LNCaP clone FGC (cell line): ENCODE measurements at regions not wholly inside any gene's neighbourhood (a gene's known extent, or its start where the extent isn't known, plus 50 kb on each side); places are given as distances from the start of the nearest gene placed in this dataset.

Source experiments
- DNase-seq: peaks from one replicate; pipeline ENCODE4 v3.0.0-alpha.2; 2011; ENCODE audit warnings: low read depth
- H3K4me3 ChIP-seq: 2 replicates; pipeline ENCODE4 v1.5.1; 2011; ENCODE audit warnings: mild to moderate bottlenecking, low read depth, low read length, control low read depth
- CTCF ChIP-seq: IDR thresholded peaks from 2 replicates; pipeline ENCODE4 v1.5.1; 2012; ENCODE audit warnings: mild to moderate bottlenecking; ENCODE audit not compliant: control insufficient read depth, insufficient read depth; ENCODE audit errors: extremely low read depth

GRCh38 chr7:26535483-26536007, 243.9 kb downstream of the SNX10 start:
- TF ChIP-seq CTCF = no peak
- no peak overlapping the region for H3K4me3 ChIP-seq
- DNase-seq = no peak

- no peak for DNase-seq
- H3K4me3 ChIP-seq = no peak overlapping the region
- TF ChIP-seq CTCF = no peak
Measured at GRCh38 chr7:26538216-26538615, 246.6 kb downstream of the SNX10 start.

- no peak for DNase-seq
- H3K4me3 ChIP-seq = no peak overlapping the region
- TF ChIP-seq CTCF = no peak
Measured at GRCh38 chr7:26538689-26539088, 247.0 kb downstream of the SNX10 start.

- DNase-seq = no peak
- no peak for TF ChIP-seq CTCF
- H3K4me3 ChIP-seq = no peak overlapping the region
Measured at GRCh38 chr7:26543340-26543739, 251.7 kb downstream of the SNX10 start.

GRCh38 chr7:26543951-26544350, 252.3 kb downstream of the SNX10 start:
- no peak for TF ChIP-seq CTCF
- no peak overlapping the region for H3K4me3 ChIP-seq
- DNase-seq = no peak

GRCh38 chr7:26546508-26547053, 254.9 kb downstream of the SNX10 start:
- TF ChIP-seq CTCF = no peak
- no peak for DNase-seq
- no peak overlapping the region for H3K4me3 ChIP-seq

GRCh38 chr7:26547156-26547555, 255.5 kb downstream of the SNX10 start:
- DNase-seq = no peak
- TF ChIP-seq CTCF = no peak
- no peak overlapping the region for H3K4me3 ChIP-seq
